ENCODE measurements at regions not wholly inside any gene's neighbourhood (a gene's known extent, or its start where the extent isn't known, plus 50 kb on each side); places are given as distances from the start of the nearest gene placed in this dataset.

- WGBS, 10 experiments, result 56 to 94% (median 74%) methylated on average over 2 to 6 of the region's 9 CpGs; no CpG with 5 or more reads in 2 of the 10 experiments
Measured at GRCh38 chr14:100468557-100468956, 118.7 kb downstream of the BEGAIN start.

DNA sequence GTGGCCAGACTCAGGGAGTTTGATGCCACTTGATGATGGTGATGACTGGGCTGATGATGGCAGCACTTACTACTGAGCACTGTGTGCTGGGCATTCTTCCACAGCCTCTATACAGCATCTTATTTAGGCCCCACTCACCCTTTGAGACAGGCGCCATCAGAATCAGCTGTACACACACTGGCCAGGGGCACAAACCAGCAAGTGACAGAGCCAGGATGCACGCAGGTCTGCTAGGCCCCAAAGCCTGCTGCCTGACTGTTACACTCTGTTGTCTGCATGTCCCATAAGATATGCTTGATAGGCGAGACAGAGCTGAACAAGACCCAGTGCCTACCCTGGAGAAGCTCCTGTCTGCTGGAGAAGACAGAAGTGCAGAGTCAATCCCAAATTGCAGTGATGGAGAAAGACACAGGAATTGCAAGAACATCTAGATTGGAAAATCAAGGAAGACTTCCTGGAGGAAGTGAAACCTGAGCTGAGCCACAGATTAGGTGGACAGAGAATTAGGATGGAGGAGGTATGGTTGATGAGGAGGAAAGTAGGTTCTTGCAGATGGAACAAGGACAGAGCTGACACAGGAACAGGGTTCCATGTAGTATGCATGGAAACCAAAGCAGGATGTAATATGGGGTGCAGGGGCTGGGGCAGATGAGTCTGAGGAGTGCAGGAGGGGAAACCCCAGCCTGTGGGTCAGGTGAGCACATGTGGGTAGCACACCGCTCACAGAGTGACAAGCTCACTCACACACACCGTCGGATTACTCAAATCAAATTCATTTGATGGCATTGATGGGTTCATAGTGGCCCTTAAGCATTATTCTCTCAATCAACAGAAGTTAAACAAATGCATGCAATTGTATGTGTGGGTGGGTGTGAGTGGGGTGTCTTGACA, 117.3 kb downstream of the BEGAIN start:
- in situ Hi-C loops (cut with MboI; ENCODE audit: low pct_unique_long_range_greater_than_20kb in 2 of 9, low sequenced_read_pairs in 9 of 9, unreplicated experiment in 9 of 9), result no loop called here
- WGBS, 10 experiments, result 75 to 100% (median 100%) methylated on average over 1 to 3 of the region's 6 CpGs; no CpG with 5 or more reads in 5 of the 10 experiments
- H3K4me1 ChIP-seq (replicated peaks in 1 of 2), result peaks cover 2 to 11% of the 10 kb centered on the region in 2 donors
- no peak for ATAC-seq (replicated peaks in 6 of 8)
- H3K27ac ChIP-seq, result no peak overlapping the region
- H3K4me3 ChIP-seq, result no peak overlapping the region

More at GRCh38 chr14:100468557-100468956, 118.7 kb downstream of the BEGAIN start:
- ATAC-seq (replicated peaks in 6 of 8), result no peak
- peaks cover 2 to 11% of the 10 kb centered on the region in 2 donors for H3K4me1 ChIP-seq (replicated peaks in 1 of 2)
- H3K27ac ChIP-seq, result no peak overlapping the region
- in situ Hi-C loops (cut with MboI; ENCODE audit: low pct_unique_long_range_greater_than_20kb in 2 of 9, low sequenced_read_pairs in 9 of 9, unreplicated experiment in 9 of 9), result no loop called here
- H3K4me3 ChIP-seq, result no peak overlapping the region

DNA sequence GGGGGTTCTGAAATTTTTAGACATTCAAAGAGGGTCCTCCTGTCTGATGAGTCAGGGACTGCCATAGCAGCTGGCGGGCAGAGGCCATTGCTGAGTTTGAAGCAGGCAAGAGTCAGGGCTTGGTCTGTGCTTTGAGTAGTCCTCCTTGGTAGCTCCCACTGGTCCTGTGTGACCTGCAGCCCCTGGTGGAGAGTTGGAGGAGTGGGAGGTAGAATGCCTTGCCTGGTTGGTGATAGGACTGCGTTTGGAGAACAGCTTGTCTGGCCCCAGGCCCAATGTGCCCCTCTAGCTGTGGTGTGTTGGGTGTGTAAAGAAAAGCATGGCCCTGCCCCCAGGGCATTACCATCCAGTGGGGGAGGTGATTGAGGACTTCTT, 116.7 kb downstream of the BEGAIN start:
- ATAC-seq (replicated peaks in 6 of 8), result peak in 1 of 8 experiments; percentile 30
- peaks cover 2 to 11% of the 10 kb centered on the region in 2 donors for H3K4me1 ChIP-seq (replicated peaks in 1 of 2)
- in situ Hi-C loops (cut with MboI; ENCODE audit: low pct_unique_long_range_greater_than_20kb in 2 of 9, low sequenced_read_pairs in 9 of 9, unreplicated experiment in 9 of 9), result no loop called here
- 71 to 100% (median 90%) methylated on average over 1 of the region's 2 CpGs; no CpG with 5 or more reads in 6 of the 10 experiments for WGBS, 10 experiments
- no peak overlapping the region for H3K27ac ChIP-seq
- no peak overlapping the region for H3K4me3 ChIP-seq

- peak overlapping the region; percentile 21 to 44 for H3K27ac ChIP-seq
- ATAC-seq (replicated peaks in 6 of 8), result peak in 5 of 8 experiments; percentile 50 to 77 (median 72)
Measured at GRCh38 chr14:100471441-100472093, 115.7 kb downstream of the BEGAIN start.

GRCh38 chr14:100472094-100472455, 115.1 kb downstream of the BEGAIN start:
- no peak for ATAC-seq (replicated peaks in 6 of 8)
- Histone ChIP-seq H3K27ac (peak overlapping the region; percentile 21 to 28), H3K4me1 (replicated peaks in 1 of 2) (peaks cover 10 to 21% of the 10 kb centered on the region in 2 donors), H3K4me3 (no peak overlapping the region)
- 54 to 90% (median 76%) methylated on average over 1 to 6 of the region's 7 CpGs; no CpG with 5 or more reads in 5 of the 10 experiments for WGBS, 10 experiments
- in situ Hi-C loops (cut with MboI; ENCODE audit: low pct_unique_long_range_greater_than_20kb in 2 of 9, low sequenced_read_pairs in 9 of 9, unreplicated experiment in 9 of 9), result no loop called here

More at GRCh38 chr14:100471441-100472093, 115.7 kb downstream of the BEGAIN start:
- Histone ChIP-seq H3K4me1 (replicated peaks in 1 of 2) (peaks cover 5 to 17% of the 10 kb centered on the region in 2 donors), H3K4me3 (no peak overlapping the region)
- WGBS, 10 experiments, result 73 to 100% (median 89%) methylated on average over 1 to 13 of the region's 16 CpGs
- in situ Hi-C loops (cut with MboI; ENCODE audit: low pct_unique_long_range_greater_than_20kb in 2 of 9, low sequenced_read_pairs in 9 of 9, unreplicated experiment in 9 of 9), result no loop called here

DNA sequence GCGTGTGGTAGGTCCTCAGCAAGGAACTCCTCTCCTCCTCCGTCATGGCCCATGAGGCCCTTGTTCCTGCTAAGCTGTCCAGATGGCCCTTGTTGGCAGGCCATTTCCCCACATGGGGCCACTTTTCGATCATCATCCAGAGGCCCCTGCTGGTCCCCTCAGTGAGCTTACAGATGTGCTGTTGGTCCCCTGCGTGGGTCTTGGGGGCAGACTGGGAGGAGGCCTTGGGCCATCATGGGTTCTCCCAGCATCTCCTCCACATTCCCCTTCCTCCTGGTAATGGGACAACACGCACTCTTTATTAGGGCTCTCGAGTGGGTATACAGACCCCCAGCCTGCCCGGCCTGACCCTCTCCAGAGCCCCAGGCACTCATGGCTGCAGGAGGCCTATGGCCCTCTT, 114.7 kb downstream of the BEGAIN start:
- in situ Hi-C loops (cut with MboI; ENCODE audit: low pct_unique_long_range_greater_than_20kb in 2 of 9, low sequenced_read_pairs in 9 of 9, unreplicated experiment in 9 of 9), result no loop called here
- H3K4me1 ChIP-seq (replicated peaks in 1 of 2), result peaks cover 15 to 21% of the 10 kb centered on the region in 2 donors
- ATAC-seq (replicated peaks in 6 of 8), result no peak
- WGBS, 10 experiments, result 62 to 100% (median 88%) methylated on average over 1 to 6 of the region's 7 CpGs; no CpG with 5 or more reads in 5 of the 10 experiments
- H3K27ac ChIP-seq, result no peak overlapping the region
- no peak overlapping the region for H3K4me3 ChIP-seq

- Histone ChIP-seq H3K4me3 (no peak overlapping the region), H3K27ac (no peak overlapping the region), H3K4me1 (replicated peaks in 1 of 2) (peaks cover 20 to 23% of the 10 kb centered on the region in 2 donors)
- in situ Hi-C loops (cut with MboI; ENCODE audit: low pct_unique_long_range_greater_than_20kb in 2 of 9, low sequenced_read_pairs in 9 of 9, unreplicated experiment in 9 of 9), result no loop called here
- 50 to 71% (median 67%) methylated on average over 1 to 2 of the region's 3 CpGs; no CpG with 5 or more reads in 7 of the 10 experiments for WGBS, 10 experiments
- ATAC-seq (replicated peaks in 6 of 8), result no peak
Measured at GRCh38 chr14:100473249-100473648, 114.0 kb downstream of the BEGAIN start.

DNA sequence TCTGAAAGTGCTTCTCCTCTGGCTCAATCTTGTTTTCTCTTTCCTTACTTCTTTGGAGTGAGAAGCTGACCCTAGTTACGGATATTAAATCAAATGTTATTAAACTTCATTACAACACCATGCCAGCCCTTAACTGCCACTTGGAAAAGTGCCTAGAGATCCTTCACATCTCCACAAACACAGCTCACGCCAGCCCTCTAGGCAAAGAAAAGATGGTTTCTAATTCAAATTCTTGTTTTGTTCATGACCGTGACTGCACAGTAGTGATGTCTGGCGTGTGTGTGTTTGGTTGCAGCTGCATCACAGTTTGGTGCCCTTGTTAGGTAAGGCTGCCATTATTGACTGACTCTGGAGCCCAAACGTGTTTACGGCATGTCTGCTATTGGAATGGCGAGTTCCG, 113.0 kb downstream of the BEGAIN start:
- ATAC-seq (replicated peaks in 6 of 8), result no peak
- WGBS, 10 experiments, result 75 to 96% (median 88%) methylated on average over 1 to 7 of the region's 8 CpGs; no CpG with 5 or more reads in 2 of the 10 experiments
- peaks cover 20 to 23% of the 10 kb centered on the region in 2 donors for H3K4me1 ChIP-seq (replicated peaks in 1 of 2)
- H3K4me3 ChIP-seq, result no peak overlapping the region
- in situ Hi-C loops (cut with MboI; ENCODE audit: low pct_unique_long_range_greater_than_20kb in 2 of 9, low sequenced_read_pairs in 9 of 9, unreplicated experiment in 9 of 9), result no loop called here
- no peak overlapping the region for H3K27ac ChIP-seq

- 89 to 100% (median 94%) methylated on average over 1 to 7 of the region's 7 CpGs for WGBS, 10 experiments
- Histone ChIP-seq H3K4me3 (no peak overlapping the region), H3K4me1 (replicated peaks in 1 of 2) (peaks cover 20 to 23% of the 10 kb centered on the region in 2 donors), H3K27ac (no peak overlapping the region)
- ATAC-seq (replicated peaks in 6 of 8), result no peak
- in situ Hi-C loops (cut with MboI; ENCODE audit: low pct_unique_long_range_greater_than_20kb in 2 of 9, low sequenced_read_pairs in 9 of 9, unreplicated experiment in 9 of 9), result no loop called here
Measured at GRCh38 chr14:100475268-100475667, 111.9 kb downstream of the BEGAIN start.

- ATAC-seq (replicated peaks in 6 of 8), result peak in 7 of 8 experiments; percentile 89 to 97 (median 92)
- Histone ChIP-seq H3K4me1 (replicated peaks in 1 of 2) (peaks cover 20 to 23% of the 10 kb centered on the region in 2 donors), H3K27ac (peak overlapping the region; percentile 69 to 72), H3K4me3 (no peak overlapping the region)
- WGBS, 10 experiments, result 20 to 66% (median 54%) methylated on average over 1 to 12 of the region's 14 CpGs; no CpG with 5 or more reads in 1 of the 10 experiments
- in situ Hi-C loops (cut with MboI; ENCODE audit: low pct_unique_long_range_greater_than_20kb in 2 of 9, low sequenced_read_pairs in 9 of 9, unreplicated experiment in 9 of 9), result no loop called here
Measured at GRCh38 chr14:100476012-100476822, 111.0 kb downstream of the BEGAIN start.

- no peak overlapping the region for H3K4me3 ChIP-seq
- in situ Hi-C loops (cut with MboI; ENCODE audit: low pct_unique_long_range_greater_than_20kb in 2 of 9, low sequenced_read_pairs in 9 of 9, unreplicated experiment in 9 of 9), result no loop called here
- no peaks in the 10 kb centered on the region for H3K4me1 ChIP-seq (replicated peaks in 1 of 2)
- WGBS, 10 experiments, result 40 to 100% (median 100%) methylated on average over 1 to 2 of the region's 4 CpGs; no CpG with 5 or more reads in 4 of the 10 experiments
- H3K27ac ChIP-seq, result no peak overlapping the region
- ATAC-seq (replicated peaks in 6 of 8), result no peak
Measured at GRCh38 chr14:100484531-100485267, 102.5 kb downstream of the BEGAIN start.

Data from motor neuron (in vitro differentiated cells).